ENCODE measurements at regions not wholly inside any gene's neighbourhood (a gene's known extent, or its start where the extent isn't known, plus 50 kb on each side); places are given as distances from the start of the nearest gene placed in this dataset.

- Histone ChIP-seq H3K4me1 (peaks cover 0 to 8% (median 4%) of the 10 kb centered on the region in 4 donors), H3K27ac (no peak overlapping the region), H3K9me3 (no peaks in the 10 kb centered on the region), H3K4me3 (no peak overlapping the region), H3K27me3 (no peaks in the 10 kb centered on the region), H3K36me3 (no peaks in the 10 kb centered on the region)
- WGBS, 2 donors, result 69 to 76% methylated on average over 8 of the region's 8 CpGs
- TF ChIP-seq EP300 (IDR thresholded peaks at IDR 0.05) (no peak), CTCF (IDR thresholded peaks at IDR 0.05) (no peak), POLR2AphosphoS5 (IDR thresholded peaks at IDR 0.05) (no peak), POLR2A (IDR thresholded peaks at IDR 0.05) (no peak)
- intact Hi-C loops (cut with DNase I), result no loop called here
- DNase-seq, result no peak
These were observed 192.6 kb upstream of the NAV2 start for GRCh38 chr11:19519912-19520641.

- DNase-seq, result no peak
- WGBS, 2 donors, result 66 to 70% methylated on average over 4 of the region's 4 CpGs
- intact Hi-C loops (cut with DNase I), result no loop called here
- TF ChIP-seq EP300 (IDR thresholded peaks at IDR 0.05) (no peak), POLR2AphosphoS5 (IDR thresholded peaks at IDR 0.05) (no peak), CTCF (IDR thresholded peaks at IDR 0.05) (no peak), POLR2A (IDR thresholded peaks at IDR 0.05) (no peak)
- Histone ChIP-seq H3K27me3 (no peaks in the 10 kb centered on the region), H3K9me3 (no peaks in the 10 kb centered on the region), H3K4me3 (no peak overlapping the region), H3K4me1 (peaks cover 0 to 5% (median under 1%) of the 10 kb centered on the region in 4 donors), H3K27ac (no peak overlapping the region), H3K36me3 (no peaks in the 10 kb centered on the region)
These were observed 193.3 kb upstream of the NAV2 start for GRCh38 chr11:19519353-19519752.

- 79 to 83% methylated on average over 2 of the region's 2 CpGs for WGBS, 2 donors
- Histone ChIP-seq H3K27ac (no peak overlapping the region), H3K9me3 (no peaks in the 10 kb centered on the region), H3K27me3 (peaks cover 0 to 3% (median 0%) of the 10 kb centered on the region in 3 donors), H3K4me1 (no peaks in the 10 kb centered on the region), H3K4me3 (no peak overlapping the region), H3K36me3 (no peaks in the 10 kb centered on the region)
- DNase-seq, result no peak
- TF ChIP-seq EP300 (IDR thresholded peaks at IDR 0.05) (no peak), POLR2A (IDR thresholded peaks at IDR 0.05) (no peak), CTCF (IDR thresholded peaks at IDR 0.05) (no peak), POLR2AphosphoS5 (IDR thresholded peaks at IDR 0.05) (no peak)
- intact Hi-C loops (cut with DNase I), result no loop called here
These were observed 199.4 kb upstream of the NAV2 start for GRCh38 chr11:19513253-19513652.

GRCh38 chr11:19512618-19513017 is 200.0 kb upstream of the NAV2 start:
- TF ChIP-seq CTCF (IDR thresholded peaks at IDR 0.05) (no peak), POLR2A (IDR thresholded peaks at IDR 0.05) (no peak), EP300 (IDR thresholded peaks at IDR 0.05) (no peak), POLR2AphosphoS5 (IDR thresholded peaks at IDR 0.05) (no peak)
- DNase-seq, result no peak
- no peaks in the 10 kb centered on the region for H3K36me3 ChIP-seq
- peaks cover 0 to 3% (median 0%) of the 10 kb centered on the region in 3 donors for H3K27me3 ChIP-seq
- no peaks in the 10 kb centered on the region for H3K9me3 ChIP-seq
- intact Hi-C loops (cut with DNase I), result no loop called here
- H3K27ac ChIP-seq, result no peak overlapping the region
- no peak overlapping the region for H3K4me3 ChIP-seq
- 87 to 90% methylated on average over 4 of the region's 4 CpGs for WGBS, 2 donors
- H3K4me1 ChIP-seq, result no peaks in the 10 kb centered on the region
